ENCODE measurements at regions not wholly inside any gene's neighbourhood (a gene's known extent, or its start where the extent isn't known, plus 50 kb on each side); places are given as distances from the start of the nearest gene placed in this dataset.
"Not testable (repeated sequence)": the region's sequence is repeated elsewhere in the genome, so short reads cannot be mapped to it uniquely, and the experiment has no call there.

GRCh38 chr11:96576383-96576782 is 186.6 kb downstream of the JRKL start:
- Histone ChIP-seq H3K36me3 (no peaks in the 10 kb centered on the region), H3K27me3 (no peaks in the 10 kb centered on the region), H3K9me3 (no peaks in the 10 kb centered on the region), H3K27ac (no peak overlapping the region), H3K4me1 (no peaks in the 10 kb centered on the region), H3K4me3 (no peak overlapping the region)
- intact Hi-C loops (cut with DNase I) = no loop called here
- TF ChIP-seq CTCF (IDR thresholded peaks at IDR 0.05) (no peak), POLR2AphosphoS5 (IDR thresholded peaks at IDR 0.05) (no peak), EP300 (IDR thresholded peaks at IDR 0.05) (no peak), POLR2A (IDR thresholded peaks at IDR 0.05) (no peak)
- no peak for DNase-seq
- WGBS, 2 donors = 96% methylated on average over 2 of the region's 2 CpGs

- DNase-seq = no peak
- Histone ChIP-seq H3K9me3 (no peaks in the 10 kb centered on the region), H3K27ac (no peak overlapping the region), H3K36me3 (no peaks in the 10 kb centered on the region), H3K4me1 (no peaks in the 10 kb centered on the region), H3K27me3 (no peaks in the 10 kb centered on the region), H3K4me3 (no peak overlapping the region)
- WGBS, 2 donors = 98 to 100% methylated on average over 1 of the region's 1 CpG
- no peak for TF ChIP-seq EP300 (IDR thresholded peaks at IDR 0.05)
- intact Hi-C loops (cut with DNase I) = no loop called here
Measured at GRCh38 chr11:96578379-96578778, 188.6 kb downstream of the JRKL start.

GRCh38 chr11:96579656-96580055 is 189.8 kb downstream of the JRKL start:
- no peak for TF ChIP-seq POLR2AphosphoS5 (IDR thresholded peaks at IDR 0.05)
- TF ChIP-seq CTCF (IDR thresholded peaks at IDR 0.05) = no peak
- TF ChIP-seq EP300 (IDR thresholded peaks at IDR 0.05) = no peak
- no peak for TF ChIP-seq POLR2A (IDR thresholded peaks at IDR 0.05)
- Histone ChIP-seq H3K27me3 (no peaks in the 10 kb centered on the region), H3K4me3 (no peak overlapping the region), H3K36me3 (no peaks in the 10 kb centered on the region), H3K9me3 (no peaks in the 10 kb centered on the region), H3K4me1 (no peaks in the 10 kb centered on the region), H3K27ac (no peak overlapping the region)
- DNase-seq = no peak
- intact Hi-C loops (cut with DNase I) = no loop called here

GRCh38 chr11:96580476-96581040 is 190.7 kb downstream of the JRKL start:
- whole genome bisulfite sequencing, 2 donors = 33 to 38% methylated on average over 5 of the region's 5 CpGs
- TF ChIP-seq POLR2AphosphoS5 (IDR thresholded peaks at IDR 0.05) (no peak), CTCF (IDR thresholded peaks at IDR 0.05) (no peak), POLR2A (IDR thresholded peaks at IDR 0.05) (no peak), EP300 (IDR thresholded peaks at IDR 0.05) (no peak)
- Histone ChIP-seq H3K9me3 (no peaks in the 10 kb centered on the region), H3K27ac (no peak overlapping the region), H3K27me3 (no peaks in the 10 kb centered on the region), H3K36me3 (no peaks in the 10 kb centered on the region), H3K4me1 (no peaks in the 10 kb centered on the region), H3K4me3 (no peak overlapping the region)
- intact Hi-C loops (cut with DNase I) = no loop called here
- no peak for DNase-seq

GRCh38 chr11:96585944-96586880 is 196.4 kb downstream of the JRKL start:
- H3K36me3 ChIP-seq; DNase-seq; H3K27ac ChIP-seq; H3K27me3 ChIP-seq; H3K9me3 ChIP-seq; H3K4me3 ChIP-seq; intact Hi-C loops (cut with DNase I); H3K4me1 ChIP-seq: not testable (repeated sequence)
- WGBS, 2 donors = 47 to 60% methylated on average over 2 of the region's 2 CpGs

- intact Hi-C loops (cut with DNase I); H3K27ac ChIP-seq; DNase-seq; H3K9me3 ChIP-seq; H3K36me3 ChIP-seq; H3K4me1 ChIP-seq; H3K27me3 ChIP-seq; H3K4me3 ChIP-seq: not testable (repeated sequence)
- WGBS, 2 donors = 80 to 90% methylated on average over 4 of the region's 4 CpGs
Measured at GRCh38 chr11:96588793-96589192, 199.0 kb downstream of the JRKL start.

All from sigmoid colon (tissue), 6 donors.